K562 (cell line): ENCODE measurements at regions not wholly inside any gene's neighbourhood (a gene's known extent, or its start where the extent isn't known, plus 50 kb on each side); places are given as distances from the start of the nearest gene placed in this dataset.

Experiments
- ATAC-seq: fragments of 200-7000 bp; cut with Tn5 transposase; 3 replicates; pipeline ENCODE4 v1.9.1; 2020; ENCODE audit warnings: moderate library complexity
- BruUV-seq: library from RNA; stranded (reverse); fragments of 400-500 nt; replicated peaks from 2 replicates; lab custom pipeline; 2021; lab: Mats Ljungman, UMichigan
- CTCF ChIA-PET: fragments of 300-600 bp; formaldehyde crosslinking; extraction: SDS; loops from one replicate; lab custom pipeline; 2021; ENCODE audit warnings: low intra/inter-chr PET ratio; lab: Yijun Ruan, JAX
- POLR2A ChIA-PET: fragments of 300-600, 350-650 bp; sonication (Branson Sonifier 250); formaldehyde crosslinking; extraction: SDS; loops from one replicate; lab custom pipeline; 2021; ENCODE audit warnings: antibody characterized with exemption, inconsistent platforms; lab: Yijun Ruan, JAX
- DNase-seq, 4 experiments: peaks; one replicate each; pipeline versions ENCODE4 v3.0.0 to v3.0.0-alpha.2; 2011 to 2018; ENCODE audit warnings: low spot score in 3 of 4, mixed read lengths in 3 of 4; ENCODE audit errors: extremely low read depth in 1 of 4
- FAIRE-seq: peaks from 2 replicates; lab custom pipeline; 2011; peaks lifted over from hg19 to GRCh38; lab: Jason Lieb, UNC
- H2AFZ ChIP-seq: 2 replicates; pipeline ENCODE4 v1.6.0; 2011; ENCODE audit warnings: low read depth, low read length, control low read depth, inconsistent platforms
- H3K27ac ChIP-seq: fragments of 200-600 bp; 3 replicates; pipeline ENCODE4 v1.8.0; 2011; ENCODE audit warnings: low read depth, mild to moderate bottlenecking, control low read depth, inconsistent platforms, low read length, moderate library complexity, mixed read lengths; ENCODE audit errors: extremely low read depth
- H3K27me3 ChIP-seq, 2 experiments: fragments of 300-600 bp in 1 of 2; 2 replicates in 1 of 2; 3 replicates in 1 of 2; pipeline versions ENCODE4 v1.6.0 to v1.8.0; 2011; ENCODE audit warnings: inconsistent platforms in 2 of 2, low read length in 2 of 2, mild to moderate bottlenecking in 1 of 2, mixed read lengths in 1 of 2, moderate library complexity in 1 of 2; ENCODE audit not compliant: control insufficient read depth in 2 of 2, insufficient read depth in 2 of 2
- H3K36me3 ChIP-seq: fragments of 300-600 bp; 3 replicates; pipeline ENCODE4 v1.8.0; 2011; ENCODE audit warnings: mild to moderate bottlenecking, low read length, inconsistent platforms; ENCODE audit not compliant: control insufficient read depth, insufficient read depth
- H3K4me1 ChIP-seq, 2 experiments: fragments of 200-600 bp in 1 of 2; replicated peaks in 1 of 2; 2 replicates in 1 of 2; 3 replicates in 1 of 2; pipeline versions ENCODE4 v1.5.1 to v1.8.0; 2011; ENCODE audit warnings: inconsistent platforms in 2 of 2, low read length in 2 of 2, mild to moderate bottlenecking in 1 of 2, mixed read lengths in 1 of 2, moderate library complexity in 1 of 2; ENCODE audit not compliant: control insufficient read depth in 2 of 2, insufficient read depth in 2 of 2
- H3K4me2 ChIP-seq: 2 replicates; pipeline ENCODE4 v1.6.1; 2011; ENCODE audit warnings: low read length, control low read depth, inconsistent platforms, mixed read lengths; ENCODE audit not compliant: insufficient read depth
- H3K4me3 ChIP-seq: fragments of 200-600 bp; sonication (generic), shearing (Covaris generic); 2 replicates; pipeline ENCODE4 v1.5.1; 2016; ENCODE audit warnings: control low read depth, inconsistent platforms
- H3K79me2 ChIP-seq: fragments of 200-600 bp; 3 replicates; pipeline ENCODE4 v1.8.0; 2011; ENCODE audit warnings: low read length, inconsistent platforms; ENCODE audit not compliant: control insufficient read depth, insufficient read depth
- H3K9ac ChIP-seq, 2 experiments: 2 replicates each; pipeline versions ENCODE4 v1.6.0 to v1.6.1; 2011; ENCODE audit warnings: low read depth in 2 of 2, low read length in 2 of 2, control low read depth in 1 of 2, inconsistent platforms in 1 of 2, mild to moderate bottlenecking in 1 of 2, mixed read lengths in 1 of 2; ENCODE audit not compliant: insufficient read depth in 1 of 2
- H3K9me1 ChIP-seq: one replicate; pipeline ENCODE4 v1.6.0; 2011; ENCODE audit warnings: inconsistent platforms, mild to moderate bottlenecking, low read length, moderate library complexity; ENCODE audit not compliant: control insufficient read depth, insufficient read depth
- H3K9me3 ChIP-seq: replicated peaks from 2 replicates; pipeline ENCODE4 v1.5.1; 2011; ENCODE audit warnings: low read depth, low read length, inconsistent platforms; ENCODE audit not compliant: control insufficient read depth, insufficient read depth
- H4K20me1 ChIP-seq: replicated peaks from 2 replicates; pipeline ENCODE4 v1.6.1; 2011; ENCODE audit warnings: low read length, inconsistent platforms, mixed read lengths; ENCODE audit not compliant: control insufficient read depth, insufficient read depth
- FOXP1 ChIP-seq: sonication (generic); formaldehyde crosslinking; IDR thresholded peaks from 2 replicates; pipeline ENCODE4 v1.8.0; 2022; ENCODE audit warnings: mild to moderate bottlenecking, missing genetic modification reagents
- MTA3 ChIP-seq: fragments of 450-650 bp; formaldehyde crosslinking; IDR thresholded peaks from 2 replicates; pipeline ENCODE4 v1.6.1; 2017; ENCODE audit warnings: mild to moderate bottlenecking, borderline replicate concordance
- PTRF ChIP-seq: fragments of 450-650 bp; IDR thresholded peaks from 2 replicates; pipeline ENCODE4 v1.6.1; 2016; ENCODE audit warnings: mild to moderate bottlenecking, missing genetic modification characterization, missing compliant biosample characterization
- RB1 ChIP-seq: fragments of 450-650 bp; IDR thresholded peaks from 2 replicates; pipeline ENCODE4 v1.6.1; 2017; ENCODE audit warnings: low read depth, mild to moderate bottlenecking
- RBFOX2 ChIP-seq: fragments of 200-400 bp; formaldehyde crosslinking; IDR thresholded peaks from 2 replicates; pipeline ENCODE4 v1.6.1; 2017; ENCODE audit warnings: low read depth, mild to moderate bottlenecking, low read length, moderate library complexity
- YY1 ChIP-seq, 3 experiments: IDR thresholded peaks; 2 replicates each; pipeline ENCODE4 v1.6.1; 2011; ENCODE audit warnings: low read length in 2 of 3, mild to moderate bottlenecking in 2 of 3, moderate library complexity in 2 of 3, borderline replicate concordance in 1 of 3, control low read depth in 1 of 3, low read depth in 1 of 3; ENCODE audit not compliant: insufficient read depth in 3 of 3, insufficient replicate concordance in 2 of 3, control insufficient read depth in 1 of 3, insufficient read length in 1 of 3; ENCODE audit errors: extremely low read depth in 1 of 3
- ZFP36 ChIP-seq: fragments of 150-350 bp; IDR thresholded peaks from 2 replicates; pipeline ENCODE4 v1.6.1; 2018; ENCODE audit warnings: low read length, low read depth; ENCODE audit not compliant: partially characterized antibody
- ZNF655 ChIP-seq: fragments of 250-450 bp; sonication (Bioruptor Pico); IDR thresholded peaks from 2 replicates; pipeline ENCODE4 v1.5.0; 2021
- ZSCAN32 ChIP-seq: fragments of 450-650 bp; formaldehyde crosslinking; IDR thresholded peaks from 2 replicates; pipeline ENCODE4 v1.4.0; 2020; ENCODE audit warnings: mild to moderate bottlenecking, moderate library complexity
- WGBS: fragments of 100-300 bp; shearing (Covaris generic); methylation state at CpG from one replicate; pipeline ENCODE4 v1.1.6; 2016; ENCODE audit warnings: low coverage, mixed read lengths; ENCODE audit not compliant: insufficient coverage; ENCODE audit errors: missing lambda C conversion rate; 5-methylcytosine and 5-hydroxymethylcytosine counted together
- in situ Hi-C: fragments of 300-500 bp; cut with MboI; formaldehyde crosslinking; loops from 4 replicates; pipeline ENCODE4 v1.15.0; 2018; ENCODE audit warnings: inconsistent platforms, mixed read lengths
- intact Hi-C: fragments of 100-400 bp; cut with micrococcal nuclease; formaldehyde crosslinking; loops from 2 replicates; pipeline ENCODE4 v1.14.2; 2022

- Histone ChIP-seq H3K79me2 (no peaks in the 10 kb centered on the region), H3K9me1 (no peaks in the 10 kb centered on the region), H2AFZ (no peak overlapping the region), H3K27me3 (no peaks in the 10 kb centered on the region)
- no peak for ATAC-seq
- 11% methylated on average over 1 of the region's 1 CpG for whole genome bisulfite sequencing
- intact Hi-C loops: no loop called here
- in situ Hi-C loops: no loop called here
- TF ChIP-seq MTA3 (no peak), YY1 (IDR thresholded peaks at IDR 0.05; ENCODE audit: borderline replicate concordance in 1 of 3, control insufficient read depth in 1 of 3, extremely low read depth in 1 of 3, insufficient read depth in 3 of 3, insufficient read length in 1 of 3, insufficient replicate concordance in 2 of 3, low read depth in 1 of 3, low read length in 2 of 3) (no peak), ZNF655 (no peak), ZFP36 (no peak), FOXP1 (CRISPR knock-in tag) (no peak), RB1 (no peak), PTRF (tag) (no peak), RBFOX2 (no peak), ZSCAN32 (no peak)
- TF ChIP-seq, all 486 proteins: peak for 0
- Histone ChIP-seq H4K20me1 (no peaks in the 10 kb centered on the region), H3K27ac (no peak overlapping the region), H3K4me1 (no peaks in the 10 kb centered on the region), H3K36me3 (no peaks in the 10 kb centered on the region), H3K4me2 (no peak overlapping the region), H3K4me3 (no peak overlapping the region), H3K9ac (no peak overlapping the region), H3K9me3 (no peaks in the 10 kb centered on the region)
- ChIA-PET CTCF (no interaction called here), POLR2A (no interaction called here)
- no TSS peak for BruUV-seq
- DNase-seq (no peak), FAIRE-seq (no peak)
These were observed 370.3 kb upstream of the MTPN start for GRCh38 chr7:136347488-136347887.
